ENCODE measurements at regions not wholly inside any gene's neighbourhood (a gene's known extent, or its start where the extent isn't known, plus 50 kb on each side); places are given as distances from the start of the nearest gene placed in this dataset.

- H3K4me1 Mint-ChIP-seq = peaks cover 21% of the 10 kb centered on the region
- no peak for DNase-seq (ENCODE audit: low read depth, low spot score)
- no peak overlapping the region for H3K4me3 Mint-ChIP-seq
- no peaks in the 10 kb centered on the region for H3K9me3 Mint-ChIP-seq
- no peaks in the 10 kb centered on the region for H3K36me3 Mint-ChIP-seq (ENCODE audit: low read depth)
- no peak overlapping the region for H3K27ac Mint-ChIP-seq (ENCODE audit: unreplicated experiment)
- TF ChIP-seq, protein P1, sequence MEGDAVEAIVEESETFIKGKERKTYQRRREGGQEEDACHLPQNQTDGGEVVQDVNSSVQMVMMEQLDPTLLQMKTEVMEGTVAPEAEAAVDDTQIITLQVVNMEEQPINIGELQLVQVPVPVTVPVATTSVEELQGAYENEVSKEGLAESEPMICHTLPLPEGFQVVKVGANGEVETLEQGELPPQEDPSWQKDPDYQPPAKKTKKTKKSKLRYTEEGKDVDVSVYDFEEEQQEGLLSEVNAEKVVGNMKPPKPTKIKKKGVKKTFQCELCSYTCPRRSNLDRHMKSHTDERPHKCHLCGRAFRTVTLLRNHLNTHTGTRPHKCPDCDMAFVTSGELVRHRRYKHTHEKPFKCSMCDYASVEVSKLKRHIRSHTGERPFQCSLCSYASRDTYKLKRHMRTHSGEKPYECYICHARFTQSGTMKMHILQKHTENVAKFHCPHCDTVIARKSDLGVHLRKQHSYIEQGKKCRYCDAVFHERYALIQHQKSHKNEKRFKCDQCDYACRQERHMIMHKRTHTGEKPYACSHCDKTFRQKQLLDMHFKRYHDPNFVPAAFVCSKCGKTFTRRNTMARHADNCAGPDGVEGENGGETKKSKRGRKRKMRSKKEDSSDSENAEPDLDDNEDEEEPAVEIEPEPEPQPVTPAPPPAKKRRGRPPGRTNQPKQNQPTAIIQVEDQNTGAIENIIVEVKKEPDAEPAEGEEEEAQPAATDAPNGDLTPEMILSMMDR (conservative IDR thresholded peaks at IDR 0.05) = no peak
- H3K27me3 Mint-ChIP-seq (ENCODE audit: low read depth) = peaks cover 14% of the 10 kb centered on the region
These were observed 59.0 kb upstream of the HABP2 start for GRCh38 chr10:113493882-113494301.

GRCh38 chr10:113494761-113495160 is 58.1 kb upstream of the HABP2 start:
- Mint-ChIP-seq H3K4me1 (peaks cover 21% of the 10 kb centered on the region), H3K27ac (ENCODE audit: unreplicated experiment) (no peak overlapping the region), H3K9me3 (no peaks in the 10 kb centered on the region), H3K36me3 (ENCODE audit: low read depth) (no peaks in the 10 kb centered on the region), H3K4me3 (no peak overlapping the region), H3K27me3 (ENCODE audit: low read depth) (peaks cover 14% of the 10 kb centered on the region)
- no peak for DNase-seq (ENCODE audit: low read depth, low spot score)
- TF ChIP-seq, protein P1 (conservative IDR thresholded peaks at IDR 0.05) = no peak

GRCh38 chr10:113495553-113495952 is 57.3 kb upstream of the HABP2 start:
- H3K4me3 Mint-ChIP-seq = no peak overlapping the region
- no peak for DNase-seq (ENCODE audit: low read depth, low spot score)
- TF ChIP-seq, protein P1 (conservative IDR thresholded peaks at IDR 0.05) = no peak
- no peak overlapping the region for H3K27ac Mint-ChIP-seq (ENCODE audit: unreplicated experiment)
- peaks cover 21% of the 10 kb centered on the region for H3K4me1 Mint-ChIP-seq
- H3K27me3 Mint-ChIP-seq (ENCODE audit: low read depth) = peaks cover 14% of the 10 kb centered on the region
- no peaks in the 10 kb centered on the region for H3K36me3 Mint-ChIP-seq (ENCODE audit: low read depth)
- peaks cover 3% of the 10 kb centered on the region for H3K9me3 Mint-ChIP-seq

- TF ChIP-seq, protein P1 (conservative IDR thresholded peaks at IDR 0.05) = no peak
- Mint-ChIP-seq H3K4me3 (no peak overlapping the region), H3K27ac (ENCODE audit: unreplicated experiment) (no peak overlapping the region)
These were observed 56.4 kb upstream of the HABP2 start for GRCh38 chr10:113496111-113497109.

GRCh38 chr10:113497198-113497597 is 55.7 kb upstream of the HABP2 start:
- H3K27ac Mint-ChIP-seq (ENCODE audit: unreplicated experiment) = no peak overlapping the region
- TF ChIP-seq, protein P1 (conservative IDR thresholded peaks at IDR 0.05) = no peak
- peaks cover 6% of the 10 kb centered on the region for H3K9me3 Mint-ChIP-seq
- H3K4me1 Mint-ChIP-seq = peaks cover 21% of the 10 kb centered on the region
- no peaks in the 10 kb centered on the region for H3K36me3 Mint-ChIP-seq (ENCODE audit: low read depth)
- no peak overlapping the region for H3K4me3 Mint-ChIP-seq
- peaks cover 8% of the 10 kb centered on the region for H3K27me3 Mint-ChIP-seq (ENCODE audit: low read depth)
- no peak for DNase-seq (ENCODE audit: low read depth, low spot score)

More at GRCh38 chr10:113496111-113497109, 56.4 kb upstream of the HABP2 start:
- H3K27me3 Mint-ChIP-seq (ENCODE audit: low read depth) = peaks cover 12% of the 10 kb centered on the region
- peaks cover 3% of the 10 kb centered on the region for H3K9me3 Mint-ChIP-seq
- H3K4me1 Mint-ChIP-seq = peaks cover 21% of the 10 kb centered on the region
- H3K36me3 Mint-ChIP-seq (ENCODE audit: low read depth) = no peaks in the 10 kb centered on the region
- no peak for DNase-seq (ENCODE audit: low read depth, low spot score)

All from neural crest cell (in vitro differentiated cells).